ENCODE measurements at regions not wholly inside any gene's neighbourhood (a gene's known extent, or its start where the extent isn't known, plus 50 kb on each side); places are given as distances from the start of the nearest gene placed in this dataset.

DNA sequence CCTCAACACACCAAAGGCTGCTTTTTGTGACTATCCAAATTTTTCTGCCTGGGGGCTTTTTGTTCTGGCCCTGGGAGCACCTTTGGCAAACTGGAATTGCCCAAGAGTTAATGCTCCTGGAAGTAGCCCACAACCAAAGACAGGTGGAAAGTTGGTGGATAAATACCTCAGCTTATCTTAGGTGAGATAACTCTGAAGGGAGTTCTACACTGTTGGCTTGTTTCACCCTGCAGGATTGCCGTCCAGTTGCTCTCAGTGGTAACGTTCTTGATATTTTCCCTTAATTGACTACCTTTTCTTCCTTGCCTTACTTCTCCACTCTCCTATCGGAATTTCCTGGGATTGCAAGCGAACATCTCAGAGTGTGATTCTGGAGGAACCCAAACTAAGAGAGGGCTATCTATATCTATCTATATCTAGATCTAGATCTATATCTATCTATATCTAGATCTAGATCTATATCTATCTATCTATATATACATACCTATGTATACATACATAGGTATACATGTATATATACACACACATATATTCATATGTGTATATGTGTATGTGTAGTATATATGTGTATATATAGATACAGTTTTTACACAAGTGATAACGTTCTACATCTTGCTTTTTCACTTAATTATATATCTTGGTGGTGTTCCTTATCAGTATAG, 82.6 kb upstream of the DHX15 start:
- no peak for DNase-seq

DNA sequence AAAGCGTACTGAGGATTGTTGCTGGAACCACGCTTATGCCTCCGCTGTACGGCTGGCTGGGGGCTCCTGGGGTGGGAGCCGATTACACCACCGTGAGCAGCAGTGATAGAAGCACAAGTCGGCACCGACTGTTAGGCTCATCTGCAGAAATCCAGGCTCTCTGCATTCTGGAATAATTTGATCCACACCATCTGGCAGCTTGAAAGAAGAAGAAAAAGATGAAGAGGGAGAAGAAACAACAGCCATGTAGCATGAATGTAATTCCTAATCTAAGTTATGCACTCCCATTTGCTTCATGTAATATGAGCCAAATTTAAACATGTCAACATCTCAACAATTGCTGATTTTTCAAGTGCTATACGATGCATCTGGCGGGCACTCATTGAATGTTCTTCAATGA, 84.6 kb upstream of the DHX15 start:
- DNase-seq = peak; percentile 25

DNA sequence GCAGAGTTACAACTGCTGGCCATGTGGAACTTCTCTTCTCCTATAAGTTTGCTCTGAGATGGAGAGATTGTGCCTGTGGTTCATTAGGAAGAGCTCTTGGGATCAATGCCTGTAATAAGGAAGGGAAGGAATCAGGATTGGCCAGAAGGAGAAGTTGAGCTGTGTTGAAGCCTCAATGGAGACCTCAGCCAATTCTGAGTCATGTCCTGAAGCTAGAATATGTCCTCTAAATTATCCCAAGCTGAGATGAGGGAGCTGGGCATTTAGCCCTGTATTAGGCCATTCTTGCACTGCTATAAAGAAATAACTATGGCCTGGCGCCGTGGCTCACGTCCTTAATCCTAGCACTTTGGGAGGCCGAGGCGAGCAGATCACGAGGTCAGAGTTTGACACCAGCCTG, 85.4 kb upstream of the DHX15 start:
- DNase-seq = no peak

- no peak for DNase-seq
Measured at GRCh38 chr4:24671849-24672248, 87.5 kb upstream of the DHX15 start.

DNA sequence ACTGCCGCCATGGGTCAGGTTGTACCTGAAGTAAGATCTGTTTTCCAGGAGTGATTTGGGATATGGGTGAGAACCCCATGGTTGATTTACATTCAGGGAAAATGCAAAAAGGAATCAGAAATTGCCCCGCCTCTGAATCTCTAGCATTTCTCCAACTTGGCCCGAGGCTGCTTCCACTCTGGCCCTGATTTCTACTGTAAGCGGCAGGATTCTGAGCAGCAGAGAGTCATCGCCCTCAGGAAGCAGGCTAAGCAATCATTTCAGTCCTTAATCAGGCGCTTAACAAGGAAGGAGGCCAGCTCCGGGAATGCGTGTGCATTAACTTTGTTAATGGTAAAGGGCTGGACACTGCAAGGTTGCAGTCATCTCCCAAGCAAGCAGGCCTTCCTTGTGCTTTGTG, 88.5 kb upstream of the DHX15 start:
- no peak for DNase-seq

GRCh38 chr4:24674279-24674678, 89.9 kb upstream of the DHX15 start:
- DNase-seq = no peak

DNA sequence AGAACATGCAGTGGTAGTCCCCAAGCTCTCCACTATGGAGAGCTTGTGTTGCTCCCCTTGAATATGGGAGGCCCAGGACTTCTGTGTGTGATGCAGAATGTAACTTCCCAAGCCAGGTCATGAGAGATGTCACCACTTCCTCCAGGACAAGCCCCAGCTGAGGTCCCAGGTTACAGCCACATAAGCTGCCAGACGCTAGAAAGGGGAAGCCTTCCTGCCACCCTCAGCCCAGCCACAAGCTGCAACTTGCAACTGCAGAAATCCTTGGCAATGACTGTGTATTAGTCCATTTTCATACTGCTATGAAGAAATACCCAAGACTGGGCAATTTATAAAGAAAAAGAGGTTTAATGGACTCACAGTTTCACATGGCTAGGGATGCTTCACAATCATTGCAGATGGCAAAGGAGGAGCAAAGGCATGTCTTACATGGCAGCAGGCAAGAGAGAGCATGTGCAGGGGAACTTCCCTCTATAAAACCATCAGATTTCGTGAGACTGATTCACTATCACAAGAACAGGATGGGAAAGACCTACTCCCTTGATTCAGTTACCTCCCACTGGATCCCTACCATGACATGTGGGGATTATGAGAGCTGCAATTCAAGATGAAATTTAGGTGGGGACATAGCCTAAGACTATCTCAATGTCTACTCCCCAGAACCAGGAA, 91.5 kb upstream of the DHX15 start:
- DNase-seq = no peak

DNA sequence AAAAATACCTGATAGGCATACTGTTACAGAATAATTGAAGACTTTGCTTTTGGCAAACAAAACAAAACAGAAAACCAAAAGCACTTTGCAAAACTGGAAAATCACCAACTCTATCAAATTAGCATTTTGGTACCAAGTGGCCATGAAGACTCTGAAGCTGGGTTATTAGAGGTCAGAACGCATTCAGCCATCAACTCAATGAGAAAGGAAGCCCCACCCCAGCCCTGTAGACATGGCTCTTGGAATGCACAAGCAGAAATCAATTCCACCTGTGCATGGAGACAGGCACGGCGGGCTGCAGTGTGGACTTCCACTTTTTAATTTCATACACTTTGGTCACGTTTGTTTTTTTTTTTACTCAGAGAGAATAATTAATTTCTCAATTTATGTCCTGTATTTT, 93.6 kb upstream of the DHX15 start:
- no peak for DNase-seq

- no peak for DNase-seq
Measured at GRCh38 chr4:24680746-24681448, 96.5 kb upstream of the DHX15 start.

DNA sequence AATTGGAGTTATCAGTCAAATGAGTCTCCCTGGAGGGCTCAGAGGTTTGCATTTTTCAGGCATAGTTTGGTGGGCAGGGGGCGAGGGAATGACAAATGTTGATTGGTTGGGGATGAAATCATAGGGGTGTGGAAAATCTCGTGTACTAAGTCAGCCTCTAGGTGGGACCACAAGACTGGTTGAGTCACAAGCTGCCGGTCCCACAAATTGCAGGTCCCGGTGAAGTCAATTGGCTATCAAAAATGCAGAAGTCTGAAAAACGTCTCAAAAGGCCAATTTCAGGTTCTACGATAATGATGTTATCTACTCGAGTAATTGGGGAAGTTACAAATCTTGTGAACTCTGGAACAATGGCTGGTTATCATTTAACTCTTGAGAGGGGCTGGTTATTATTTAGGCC, 98.8 kb upstream of the DHX15 start:
- no peak for DNase-seq

DNA sequence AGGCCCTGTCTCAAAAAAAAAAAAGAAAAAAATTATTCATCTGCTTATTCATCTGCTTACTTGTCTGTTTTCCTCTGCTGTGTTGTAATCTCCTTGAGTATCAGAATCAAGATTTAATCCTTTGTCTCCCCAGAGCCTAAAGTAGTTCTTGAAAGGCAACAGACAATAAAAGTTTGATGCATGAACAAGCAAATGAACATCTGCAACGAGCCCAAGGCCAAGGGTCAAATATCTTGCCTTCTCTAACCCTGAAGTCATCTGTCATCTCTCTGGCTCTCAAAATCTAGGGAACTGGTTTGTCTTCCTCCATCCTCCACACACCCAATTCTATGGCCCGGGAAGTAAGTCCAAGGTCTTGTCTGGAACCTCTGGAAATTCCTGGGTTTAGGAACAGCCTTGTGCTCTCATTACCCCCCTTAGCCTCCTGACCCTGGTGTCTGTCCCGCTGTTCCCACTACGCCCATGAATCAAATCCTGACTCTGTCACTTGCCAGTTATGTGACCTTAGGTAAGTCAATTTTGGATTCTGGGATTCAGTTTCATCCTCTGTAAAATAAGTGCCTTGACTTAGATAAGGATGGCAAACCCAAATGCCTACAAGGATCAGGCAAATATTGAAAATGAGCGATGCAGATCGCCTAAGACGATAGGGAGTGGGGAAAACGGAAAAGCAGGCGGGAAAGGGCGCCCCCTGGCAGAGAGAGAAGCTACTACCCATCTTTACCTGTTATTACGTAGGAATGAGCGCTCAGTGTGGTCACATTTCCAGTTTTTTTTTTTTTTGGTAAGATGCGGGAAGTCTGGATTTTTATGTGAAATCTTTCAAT, 102.7 kb upstream of the DHX15 start:
- peak; percentile 1 for DNase-seq

DNA sequence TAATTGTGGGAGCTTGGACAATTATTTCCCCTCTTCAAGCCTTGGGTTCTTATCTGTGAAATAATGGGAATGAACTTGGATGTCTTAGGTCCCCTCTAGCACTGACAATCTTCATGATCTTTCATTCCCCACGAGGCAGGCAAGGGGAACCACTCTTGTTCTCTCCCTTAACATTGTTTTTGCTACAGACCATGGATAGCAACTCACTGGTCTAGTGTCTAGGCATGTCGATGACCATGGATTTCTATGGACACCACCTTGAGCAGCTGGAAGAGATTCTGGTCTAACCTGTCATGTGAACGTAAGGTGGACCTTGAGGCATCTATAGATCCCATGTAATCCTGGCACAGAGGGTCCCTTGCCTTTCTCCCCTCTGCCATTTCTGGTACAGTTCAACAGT, 104.1 kb upstream of the DHX15 start:
- no peak for DNase-seq

- no peak for DNase-seq
Measured at GRCh38 chr4:24689212-24689611, 104.9 kb upstream of the DHX15 start.

DNA sequence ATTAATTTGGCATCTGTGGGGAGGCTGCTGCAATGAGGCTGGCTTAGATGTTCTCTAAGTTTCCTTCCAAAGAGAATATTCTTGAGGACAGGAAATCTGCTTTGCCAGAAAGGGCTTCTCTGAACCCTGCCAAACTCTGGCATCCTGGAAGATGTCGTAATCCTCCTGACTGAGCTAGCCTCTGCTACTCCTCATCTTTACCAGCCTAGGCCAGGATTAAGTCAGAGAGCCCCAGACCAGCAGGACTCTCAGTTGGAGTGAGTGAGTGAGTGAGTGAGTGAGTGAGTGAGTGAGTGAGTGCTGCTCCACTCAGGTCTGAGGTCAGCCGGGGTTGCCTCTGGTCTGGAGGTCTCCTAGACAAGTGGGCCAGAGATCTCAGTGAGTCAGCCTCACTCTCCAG, 104.9 kb upstream of the SOD3 start:
- DNase-seq = no peak

GRCh38 chr4:24693636-24694035, 101.7 kb upstream of the SOD3 start:
- DNase-seq = no peak

- DNase-seq = no peak
Measured at GRCh38 chr4:24700118-24700517, 95.3 kb upstream of the SOD3 start.

GRCh38 chr4:24701683-24702082, 93.7 kb upstream of the SOD3 start:
- DNase-seq = no peak

DNA sequence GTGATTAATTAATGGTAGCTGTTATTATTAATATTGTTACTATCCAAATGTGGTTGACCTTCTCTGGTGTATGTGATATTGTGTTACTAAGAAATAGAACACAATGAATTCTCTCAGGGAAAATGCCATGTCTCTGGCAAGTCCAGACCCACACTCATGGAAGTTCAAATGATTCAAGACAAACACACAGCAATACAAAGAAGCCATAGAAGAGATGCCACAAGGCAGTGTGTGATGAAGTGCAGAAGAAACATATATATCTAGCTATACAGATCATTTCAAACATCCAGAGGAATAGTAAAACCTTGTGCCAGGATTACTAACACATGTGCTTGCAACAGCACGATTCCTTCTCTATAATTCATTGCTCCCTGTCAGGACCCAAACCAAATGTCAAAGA, 93.1 kb upstream of the SOD3 start:
- DNase-seq = no peak

DNA sequence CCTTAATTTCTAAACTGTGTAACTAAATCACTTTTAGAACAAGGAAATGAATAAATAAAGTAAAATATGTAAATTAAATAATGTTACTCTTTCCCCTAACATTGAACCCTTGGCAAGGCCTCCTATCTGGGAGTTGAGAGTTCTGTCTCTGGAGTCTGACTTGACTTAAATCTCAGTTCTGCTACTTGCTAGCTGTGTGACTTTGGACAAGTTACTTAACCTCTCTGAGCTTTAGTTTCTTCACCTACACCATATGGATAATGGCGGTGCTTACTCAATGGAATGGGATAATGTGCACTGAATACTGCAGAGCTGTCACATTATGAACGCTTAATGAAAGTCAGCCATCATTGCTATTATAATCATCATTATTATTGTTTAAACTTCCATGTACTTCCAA, 92.1 kb upstream of the SOD3 start:
- no peak for DNase-seq

DNA sequence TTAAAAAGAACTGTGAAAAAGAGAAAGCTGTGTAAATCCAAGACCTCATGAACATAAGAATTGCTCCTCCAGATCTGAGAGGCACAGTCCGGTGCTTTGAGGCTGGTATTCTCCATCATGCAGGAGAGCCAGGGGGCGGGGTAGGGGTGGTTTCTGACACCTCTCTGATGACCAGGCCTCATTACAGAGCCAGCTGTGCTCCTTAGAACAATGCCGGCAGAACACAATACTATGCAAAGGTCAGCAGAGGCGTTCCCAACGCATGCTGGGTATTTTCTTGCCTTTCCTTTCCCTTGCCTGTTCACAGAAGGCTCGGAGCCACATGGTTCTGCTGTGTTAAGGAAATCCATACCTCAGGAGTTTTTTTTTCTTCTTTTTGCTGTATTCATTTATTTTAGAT, 91.2 kb upstream of the SOD3 start:
- DNase-seq = no peak

- DNase-seq = no peak
Measured at GRCh38 chr4:24705016-24705753, 90.2 kb upstream of the SOD3 start.

GRCh38 chr4:24713604-24714003, 81.8 kb upstream of the SOD3 start:
- DNase-seq = no peak

- DNase-seq = no peak
Measured at GRCh38 chr4:24719615-24720014, 75.8 kb upstream of the SOD3 start.
